GM18505 (cell line): ENCODE measurements at regions not wholly inside any gene's neighbourhood (a gene's known extent, or its start where the extent isn't known, plus 50 kb on each side); places are given as distances from the start of the nearest gene placed in this dataset.
"Not testable (repeated sequence)": the region's sequence is repeated elsewhere in the genome, so short reads cannot be mapped to it uniquely, and the experiment has no call there.

Source experiments
- ATAC-seq: cut with Tn5 transposase; IDR thresholded peaks from one replicate; pipeline ENCODE4 v1.9.1; 2021; ENCODE audit not compliant: unreplicated experiment
- POLR2A ChIP-seq: IDR thresholded peaks from 4 replicates; pipeline ENCODE4 v1.6.1; 2011; ENCODE audit warnings: borderline replicate concordance; ENCODE audit not compliant: insufficient read depth, insufficient read length; ENCODE audit errors: extremely low read depth

DNA sequence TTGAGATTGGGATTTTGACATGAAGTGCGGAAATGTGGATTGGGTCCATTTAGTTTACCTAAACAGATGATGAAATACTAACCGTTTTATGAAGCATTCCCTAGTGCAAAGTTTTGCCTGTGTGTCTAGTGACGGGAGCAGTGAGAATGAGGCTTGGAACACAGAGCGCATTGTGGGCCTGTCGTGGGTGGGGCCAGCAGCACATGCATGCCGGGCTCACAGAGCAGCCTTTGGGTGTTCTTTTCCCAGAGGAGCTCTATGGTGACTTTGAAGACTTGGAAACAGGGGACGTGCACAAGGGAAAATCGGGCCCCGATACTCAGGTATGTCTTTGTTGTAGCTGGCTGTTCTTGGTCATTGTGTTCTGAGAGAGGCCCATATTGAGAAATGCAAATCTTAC lies 388.1 kb downstream of the GOLGA6L6 start:
- ATAC-seq, result not testable (repeated sequence)

DNA sequence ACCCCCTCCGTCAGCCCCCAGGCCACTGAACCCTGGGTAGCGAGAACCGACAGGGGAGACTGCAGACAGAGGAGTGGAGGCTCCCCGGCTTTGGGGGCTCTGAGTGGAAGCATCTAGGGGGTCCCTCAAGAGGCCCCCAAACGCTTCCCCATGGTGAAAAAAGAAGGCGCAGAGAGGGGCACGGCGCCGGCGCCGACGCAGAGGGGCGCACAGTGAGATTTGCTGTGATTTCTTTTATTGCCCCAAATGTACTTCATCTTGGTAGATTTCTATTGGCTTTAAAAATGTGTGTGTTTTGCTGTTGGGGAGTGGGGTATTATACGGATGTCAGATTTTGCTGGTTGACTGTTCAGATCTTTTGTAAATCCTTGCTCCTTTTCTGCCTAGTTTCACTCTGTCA lies 392.9 kb downstream of the GOLGA6L6 start:
- ATAC-seq, result not testable (repeated sequence)

DNA sequence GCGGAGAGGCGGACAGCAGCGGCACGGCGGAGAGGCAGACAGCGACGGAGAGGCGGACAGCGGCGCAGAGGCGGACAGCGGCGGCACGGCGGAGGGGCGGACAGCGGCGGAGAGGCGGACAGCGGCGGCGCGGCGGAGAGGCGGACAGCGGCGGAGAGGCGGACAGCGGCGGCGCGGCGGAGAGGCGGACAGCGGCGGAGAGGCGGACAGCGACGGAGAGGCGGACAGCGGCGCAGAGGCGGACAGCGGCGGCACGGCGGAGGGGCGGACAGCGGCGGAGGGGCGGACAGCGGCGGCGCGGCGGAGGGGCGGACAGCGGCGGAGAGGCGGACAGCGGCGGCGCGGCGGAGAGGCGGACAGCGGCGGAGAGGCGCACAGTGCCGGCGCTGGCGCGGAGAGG lies 393.6 kb downstream of the GOLGA6L6 start:
- not testable (repeated sequence) for ATAC-seq

DNA sequence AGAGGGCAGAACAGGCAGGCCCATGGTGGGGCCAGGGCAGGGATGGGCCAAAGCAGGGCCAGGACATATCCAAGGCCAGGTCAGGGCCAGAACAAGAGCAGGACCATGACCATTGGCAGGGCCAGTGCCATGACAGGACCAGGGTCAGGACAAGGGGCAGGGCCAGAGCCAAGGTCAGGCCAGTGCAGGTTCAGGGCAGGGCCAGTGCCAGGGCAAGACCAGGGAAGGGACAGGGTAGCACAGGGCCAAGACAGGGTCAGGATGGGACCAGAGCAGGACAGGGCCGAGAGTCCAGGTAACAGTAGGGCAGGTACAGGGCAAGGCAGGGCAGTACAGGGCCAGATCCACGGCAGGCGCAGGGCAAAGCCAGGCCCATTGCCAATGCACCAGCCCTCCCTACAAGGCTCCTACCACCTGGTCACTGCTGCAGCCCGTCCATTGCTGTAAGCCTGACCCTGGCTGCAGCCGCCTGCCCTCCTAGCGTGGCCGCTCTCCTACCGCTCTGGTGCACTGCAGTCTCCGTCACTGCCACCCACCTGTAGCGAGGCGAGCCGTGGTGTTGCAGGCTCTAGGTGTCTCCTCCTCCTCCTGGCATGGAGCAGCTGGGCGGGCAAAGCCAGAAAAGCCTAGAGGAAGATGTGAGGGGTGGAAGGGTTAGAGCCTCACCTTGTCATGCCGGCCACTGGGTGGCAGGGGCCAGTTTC lies 397.1 kb downstream of the GOLGA6L6 start:
- ATAC-seq, result not testable (repeated sequence)

DNA sequence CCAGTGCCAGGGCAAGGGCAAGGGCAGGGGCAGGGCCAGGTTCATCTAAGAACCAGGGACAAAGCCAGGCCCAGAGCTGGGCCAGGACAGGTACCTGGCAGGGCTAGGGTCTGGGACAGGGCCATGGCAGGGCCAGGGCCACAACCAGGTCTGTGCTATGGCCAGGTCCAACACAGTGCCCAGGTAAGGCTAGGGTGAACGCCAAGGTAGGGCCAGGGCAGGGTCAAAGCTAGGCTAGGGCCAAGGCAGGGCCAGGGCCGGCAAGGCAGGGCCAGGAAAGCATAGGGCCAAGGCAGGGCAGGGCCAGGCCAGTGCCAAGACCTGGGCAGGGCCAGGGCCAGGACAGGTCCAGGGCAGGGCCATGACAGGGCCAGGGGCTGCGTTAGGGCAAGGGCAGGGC lies 398.7 kb downstream of the GOLGA6L6 start:
- ATAC-seq, result not testable (repeated sequence)

DNA sequence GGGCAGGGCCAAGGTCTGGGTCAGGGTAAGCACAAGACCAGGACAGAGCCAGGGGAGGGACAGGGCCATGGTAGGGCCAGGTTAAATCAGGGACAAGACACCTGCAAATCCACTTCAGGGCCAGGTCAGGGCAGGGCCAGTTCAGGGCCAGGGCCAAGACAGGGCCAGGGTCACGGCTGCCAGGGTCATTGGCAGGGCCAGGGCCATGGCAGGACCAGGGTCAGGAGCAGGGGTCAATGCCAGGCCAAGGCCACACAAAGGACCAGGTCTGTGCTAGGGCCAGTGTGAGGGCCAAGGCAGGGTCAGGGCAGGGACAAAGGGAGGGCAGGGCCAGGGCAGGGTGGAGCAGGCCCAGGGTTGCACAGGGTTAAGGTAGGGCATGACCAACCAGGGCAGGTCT lies 399.2 kb downstream of the GOLGA6L6 start:
- not testable (repeated sequence) for ATAC-seq

DNA sequence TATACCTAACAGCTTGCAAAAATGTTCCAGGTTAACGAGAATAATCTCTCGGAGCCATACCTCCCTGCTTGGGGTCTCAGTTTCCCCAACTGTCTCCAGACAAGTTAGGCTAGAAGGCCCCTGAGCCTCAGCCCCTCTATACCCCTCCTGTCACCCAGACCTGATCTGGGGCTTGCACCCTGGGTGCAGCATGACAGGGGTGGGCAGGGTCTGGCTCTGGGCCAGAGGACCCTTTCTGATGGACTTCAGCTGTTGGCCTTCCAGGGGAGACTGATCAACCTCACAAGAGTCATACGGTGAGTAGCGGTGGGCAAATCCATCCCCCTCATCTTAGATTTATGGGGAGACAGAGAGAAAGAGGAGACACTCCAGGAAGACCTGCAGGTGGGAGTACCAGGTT lies 416.9 kb downstream of the GOLGA6L6 start:
- not testable (repeated sequence) for ATAC-seq

DNA sequence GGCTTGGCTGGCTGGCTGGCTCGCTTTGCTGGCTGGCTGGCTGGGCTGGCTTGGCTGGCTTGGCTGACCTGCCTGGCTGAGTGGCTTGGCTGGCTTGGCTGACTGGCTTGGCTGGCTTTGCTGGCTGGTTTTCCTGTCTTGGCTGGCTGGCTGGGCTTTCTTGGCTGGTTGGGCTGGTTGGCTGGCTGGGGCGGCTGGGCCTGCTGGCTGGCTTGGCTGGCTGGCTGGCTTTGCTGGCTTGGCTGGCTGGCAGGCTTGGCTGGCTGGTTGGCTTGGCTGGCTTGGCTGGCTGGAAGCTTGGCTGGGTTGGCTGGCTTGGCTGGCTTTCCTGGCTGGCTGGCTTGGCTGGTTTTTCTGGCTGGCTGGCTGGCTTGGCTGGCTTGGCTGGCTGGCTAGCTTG lies 435.6 kb downstream of the GOLGA6L6 start:
- no peak for ATAC-seq
- TF ChIP-seq POLR2A, result no peak

DNA sequence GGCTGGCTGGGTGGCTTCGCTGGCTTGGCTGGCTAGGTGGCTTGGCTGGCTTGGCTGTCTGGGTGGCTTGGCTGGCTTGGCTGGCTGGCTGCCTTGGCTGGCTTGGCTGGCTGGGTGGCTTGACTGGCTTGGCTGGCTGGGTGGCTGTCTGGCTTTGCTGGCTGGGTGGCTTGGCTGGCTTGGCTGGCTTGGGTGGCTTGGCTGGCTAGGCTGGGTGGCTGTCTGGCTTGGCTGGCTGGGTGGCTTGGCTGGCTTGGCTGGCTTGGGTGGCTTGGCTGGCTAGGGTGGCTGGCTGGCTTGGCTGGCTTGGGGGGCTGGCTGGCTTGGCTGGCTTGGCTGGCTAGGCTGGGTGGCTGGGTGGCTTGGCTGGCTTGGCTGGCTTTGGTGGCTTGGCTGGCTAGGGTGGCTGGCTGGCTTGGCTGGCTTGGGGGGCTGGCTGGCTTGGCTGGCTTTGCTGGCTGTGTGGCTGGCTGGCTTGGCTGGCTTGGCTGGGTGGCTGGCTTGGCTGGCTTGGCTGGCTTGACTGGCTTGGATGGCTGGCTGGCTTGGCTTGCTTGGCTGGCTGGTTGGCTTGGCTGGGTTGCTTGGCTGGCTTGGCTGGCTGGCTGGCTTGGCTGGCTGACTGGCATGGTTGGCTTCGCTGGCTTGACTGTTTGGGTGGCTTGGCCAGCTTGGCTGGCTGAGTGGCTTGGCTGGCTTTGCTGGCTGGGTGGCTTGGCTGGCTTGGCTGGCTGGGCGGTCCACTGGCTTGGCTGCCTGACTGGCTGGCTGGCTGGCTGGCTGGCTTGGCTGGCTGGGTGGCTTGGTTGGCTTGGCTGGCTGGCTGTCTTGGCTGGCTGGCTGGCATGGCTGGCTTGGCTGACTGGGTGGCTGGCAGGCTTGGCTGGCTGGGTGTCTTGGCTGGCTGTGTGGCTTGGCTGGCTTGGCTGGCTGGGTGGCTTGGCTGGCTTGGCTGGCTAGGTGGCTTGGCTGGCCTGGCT lies 436.3 kb downstream of the GOLGA6L6 start:
- not testable (repeated sequence) for ATAC-seq

DNA sequence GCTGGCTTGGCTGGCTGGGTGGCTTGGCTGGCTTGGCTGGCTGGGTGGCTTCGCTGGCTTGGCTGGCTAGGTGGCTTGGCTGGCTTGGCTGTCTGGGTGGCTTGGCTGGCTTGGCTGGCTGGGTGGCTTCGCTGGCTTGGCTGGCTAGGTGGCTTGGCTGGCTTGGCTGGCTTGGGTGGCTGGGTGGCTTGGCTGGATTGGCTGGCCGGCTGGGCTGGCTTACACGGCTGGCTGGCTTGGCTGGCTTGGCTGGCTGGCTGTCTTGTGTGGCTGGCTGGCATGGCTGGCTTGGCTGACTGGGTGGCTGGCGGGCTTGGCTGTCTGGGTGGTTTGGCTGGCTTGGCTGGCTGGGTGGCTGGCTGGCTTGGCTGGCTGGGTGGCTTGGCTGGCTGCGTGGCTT lies 437.0 kb downstream of the GOLGA6L6 start:
- ATAC-seq, result not testable (repeated sequence)

DNA sequence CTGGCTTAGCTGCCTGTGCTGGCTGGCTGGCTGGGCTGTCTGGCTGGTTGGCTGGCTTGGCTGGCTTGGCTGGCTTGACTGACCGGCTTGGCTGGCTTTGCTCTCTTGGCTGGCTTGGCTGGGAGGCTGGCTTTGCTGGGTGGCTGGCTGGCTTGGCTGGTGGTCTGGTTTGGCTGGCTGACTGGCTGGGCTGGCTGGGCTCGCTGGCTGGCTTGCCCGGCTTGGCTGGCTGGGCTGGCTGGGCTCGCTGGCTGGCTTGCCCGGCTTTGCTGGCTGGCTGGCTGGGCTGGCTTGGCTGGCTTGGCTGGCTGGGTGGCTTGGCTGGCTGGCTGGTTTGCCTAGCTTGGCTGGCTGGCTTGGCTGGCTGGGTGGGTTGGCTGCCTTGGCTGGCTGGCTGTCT lies 438.7 kb downstream of the GOLGA6L6 start:
- not testable (repeated sequence) for ATAC-seq

DNA sequence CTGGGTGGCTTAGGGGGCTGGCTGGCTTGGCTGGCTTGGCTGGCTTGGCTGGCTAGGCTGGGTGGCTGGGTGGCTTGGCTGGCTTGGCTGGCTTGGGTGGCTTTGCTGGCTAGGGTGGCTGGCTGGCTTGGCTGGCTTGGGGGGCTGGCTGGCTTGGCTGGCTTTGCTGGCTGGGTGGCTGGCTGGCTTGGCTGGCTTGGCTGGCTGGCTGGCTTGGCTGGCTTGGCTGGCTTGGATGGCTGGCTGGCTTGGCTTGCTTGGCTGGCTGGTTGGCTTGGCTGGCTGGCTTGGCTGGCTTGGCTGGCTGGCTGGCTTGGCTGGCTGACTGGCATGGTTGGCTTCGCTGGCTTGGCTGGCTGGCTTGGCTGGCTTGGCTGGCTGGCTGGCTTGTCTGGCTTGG lies 439.4 kb downstream of the GOLGA6L6 start:
- ATAC-seq, result not testable (repeated sequence)

DNA sequence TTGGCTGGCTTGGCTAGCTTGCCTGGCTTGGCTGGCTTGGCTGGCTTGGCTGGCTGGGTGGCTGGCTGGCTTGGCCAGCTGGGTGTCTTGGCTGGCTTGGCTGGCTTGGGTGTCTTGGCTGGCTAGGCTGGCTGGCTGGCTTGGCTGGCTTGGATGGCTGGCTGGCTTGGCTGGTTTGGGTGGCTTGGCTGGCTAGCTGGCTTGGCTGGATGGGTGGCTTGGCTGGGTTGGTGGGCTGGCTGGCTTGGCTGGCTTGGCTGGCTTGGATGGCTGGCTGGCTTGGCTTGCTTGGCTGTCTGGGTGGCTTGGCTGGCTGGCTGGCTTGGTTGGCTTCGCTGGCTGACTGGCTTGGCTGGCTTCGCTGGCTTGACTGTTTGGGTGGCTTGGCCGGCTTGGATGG lies 440.3 kb downstream of the GOLGA6L6 start:
- ATAC-seq, result not testable (repeated sequence)

DNA sequence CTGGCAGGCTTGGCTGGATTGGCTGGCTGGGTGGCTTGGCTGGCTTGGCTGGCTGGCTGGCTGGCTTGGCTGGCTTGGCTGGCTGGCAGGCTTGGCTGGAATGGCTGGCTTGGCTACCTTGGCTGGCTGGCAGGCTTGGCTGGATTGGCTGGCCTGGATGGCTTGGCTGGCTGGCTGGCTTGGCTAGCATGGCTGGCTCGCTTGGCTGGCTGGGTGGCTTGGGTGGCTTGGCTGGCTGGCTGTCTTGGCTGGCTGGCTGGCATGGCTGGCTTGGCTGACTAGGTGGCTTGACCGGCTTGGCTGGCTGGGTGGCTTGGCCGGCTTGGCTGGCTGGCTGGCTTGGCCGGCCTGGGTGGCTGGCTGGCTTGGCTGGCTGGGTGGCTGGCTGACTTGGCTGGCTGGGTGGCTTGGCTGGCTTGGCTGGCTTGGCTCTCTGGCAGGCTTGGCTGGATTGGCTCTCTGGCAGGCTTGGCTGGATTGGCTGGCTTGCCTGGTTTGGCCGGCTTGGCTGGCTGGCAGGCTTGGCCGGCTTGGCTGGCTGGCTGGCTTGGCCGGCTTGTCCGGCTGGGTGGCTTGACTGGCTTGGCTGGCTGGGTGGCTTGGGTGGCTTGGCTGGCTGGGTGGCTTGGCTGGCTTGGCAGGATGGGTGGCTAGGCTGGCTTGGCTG lies 440.9 kb downstream of the GOLGA6L6 start:
- not testable (repeated sequence) for ATAC-seq

DNA sequence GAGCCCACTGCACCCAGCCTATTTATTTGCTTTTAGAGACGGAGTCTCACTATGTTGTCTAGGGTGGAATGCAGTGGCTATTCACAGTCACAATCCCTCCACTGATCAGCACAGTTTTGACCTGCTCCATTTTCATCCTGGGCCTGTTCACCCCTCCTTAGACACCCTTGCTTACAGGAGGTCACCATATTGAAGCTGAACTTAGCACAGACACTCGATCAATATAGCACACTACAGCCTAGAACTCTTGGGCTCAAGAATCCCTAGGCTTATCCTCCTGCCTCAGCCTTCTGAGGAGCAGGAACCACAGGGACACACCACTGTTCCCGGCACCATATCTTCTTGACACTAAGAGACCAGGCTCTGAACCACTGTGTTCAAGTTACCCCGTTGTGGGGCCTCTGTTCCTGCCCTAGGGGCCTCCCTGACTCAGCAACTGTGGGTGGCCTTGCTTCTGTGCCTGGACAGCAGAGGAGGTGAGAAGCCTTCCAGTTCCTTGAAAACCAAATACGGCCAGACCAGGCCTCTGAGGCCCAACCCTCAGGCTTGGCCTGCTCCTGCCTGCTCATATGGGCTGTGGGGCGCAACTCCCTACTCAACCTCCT lies 445.8 kb downstream of the GOLGA6L6 start:
- ATAC-seq, result not testable (repeated sequence)

DNA sequence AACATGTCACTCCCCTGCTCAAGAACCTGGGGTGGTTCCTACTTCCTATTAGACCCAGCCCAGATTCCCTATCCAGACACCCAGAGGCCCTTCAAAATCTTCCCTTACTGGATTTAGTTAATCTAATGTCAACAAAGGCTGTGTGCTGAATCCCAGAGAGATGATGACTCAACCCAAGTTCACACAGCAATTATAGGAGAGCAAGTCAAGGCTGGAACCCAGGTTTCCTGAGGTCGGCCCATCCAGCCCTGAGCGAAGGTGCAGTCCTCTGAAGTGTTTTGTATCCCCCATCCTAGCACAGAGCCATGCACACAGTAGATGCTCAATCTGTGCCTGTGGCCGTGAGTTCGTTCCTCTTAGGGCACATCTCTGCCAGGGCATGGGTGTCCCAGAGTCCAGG lies 452.1 kb downstream of the GOLGA6L6 start:
- ATAC-seq, result not testable (repeated sequence)

DNA sequence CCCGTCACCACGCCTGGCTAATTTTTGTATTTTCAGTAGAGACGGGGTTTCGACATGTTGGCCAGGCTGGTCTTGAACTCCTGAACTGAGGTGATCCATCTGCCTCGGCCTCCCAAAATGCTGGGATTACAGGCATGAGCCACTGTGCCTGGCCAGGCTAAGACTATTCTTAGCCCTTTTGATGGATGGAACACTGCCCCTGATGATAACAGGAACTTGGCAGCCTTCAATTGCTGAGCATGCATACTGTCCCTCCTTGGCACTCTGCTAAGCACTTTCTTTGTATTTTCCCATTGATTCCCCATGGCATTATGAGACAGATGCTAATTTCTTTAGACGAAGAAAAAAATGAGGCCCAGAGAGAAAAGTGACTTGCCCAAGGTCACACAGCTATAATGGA lies 457.6 kb downstream of the GOLGA6L6 start:
- ATAC-seq, result not testable (repeated sequence)

DNA sequence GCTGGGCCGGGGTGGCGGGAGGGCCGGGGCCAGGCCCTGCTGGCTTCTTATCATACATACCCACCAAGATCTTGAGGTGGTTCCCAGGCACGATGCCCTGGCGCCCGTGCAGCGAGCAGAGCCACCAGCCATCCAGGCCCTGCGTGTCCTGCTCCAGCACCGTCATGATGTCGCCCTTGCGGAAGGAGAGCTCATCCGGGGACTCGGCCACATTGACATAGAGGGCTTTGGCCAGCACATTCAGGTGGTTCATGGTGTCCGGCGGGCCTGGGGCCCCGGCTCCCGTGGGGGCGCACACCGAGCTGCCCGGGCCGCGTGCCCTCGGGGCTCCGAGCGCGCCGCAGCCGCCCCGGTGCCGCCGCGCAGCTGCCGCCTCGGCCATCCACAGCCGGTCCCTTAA lies 467.5 kb downstream of the GOLGA6L6 start:
- not testable (repeated sequence) for ATAC-seq

DNA sequence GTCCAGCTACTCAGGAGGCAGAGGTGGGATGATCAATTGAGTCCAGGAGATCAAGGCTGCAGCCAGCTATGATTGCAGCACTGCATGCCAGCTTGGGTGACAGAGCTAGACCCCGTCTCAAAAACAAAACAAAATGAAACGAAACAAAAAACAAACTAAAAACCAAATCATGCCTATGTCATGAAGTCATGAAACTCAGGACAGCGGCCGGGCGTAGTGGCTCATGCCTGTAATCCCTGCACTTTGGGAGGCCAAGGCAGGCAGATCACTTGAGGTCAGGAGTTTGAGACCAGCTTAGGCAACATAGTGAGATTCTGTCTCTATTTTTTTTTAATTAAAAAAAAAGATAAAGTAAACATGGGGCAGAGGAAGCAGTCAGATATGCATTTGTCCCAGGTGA lies 472.6 kb downstream of the GOLGA6L6 start:
- not testable (repeated sequence) for ATAC-seq

DNA sequence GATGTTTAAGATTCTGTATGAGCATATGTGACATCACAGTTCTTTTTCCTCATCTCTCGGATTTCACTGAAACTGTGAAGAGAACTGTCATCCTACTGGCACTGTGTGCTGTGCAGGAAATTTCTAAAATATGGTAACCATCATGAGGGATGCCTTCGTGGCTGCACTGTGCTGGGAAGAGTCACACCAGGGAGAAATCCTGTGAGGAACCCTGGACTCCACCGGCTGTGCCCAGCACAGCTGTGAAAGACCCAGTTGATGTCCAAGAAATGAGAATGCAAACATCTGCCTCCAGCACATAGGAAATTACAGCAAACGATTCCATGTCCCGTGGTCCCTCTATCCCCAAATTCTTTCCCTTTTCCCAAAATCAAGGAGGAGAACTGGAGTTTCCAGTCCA lies 475.4 kb downstream of the GOLGA6L6 start:
- ATAC-seq, result not testable (repeated sequence)
